ENCODE measurements at regions not wholly inside any gene's neighbourhood (a gene's known extent, or its start where the extent isn't known, plus 50 kb on each side); places are given as distances from the start of the nearest gene placed in this dataset.

- DNase-seq = no peak
These were observed 226.5 kb downstream of the MID1 start for GRCh38 chrX:10393899-10394298.

GRCh38 chrX:10395179-10395578, 225.2 kb downstream of the MID1 start:
- no peak for DNase-seq
